Large intestine (tissue), 3 donors: ENCODE measurements at regions not wholly inside any gene's neighbourhood (a gene's known extent, or its start where the extent isn't known, plus 50 kb on each side); places are given as distances from the start of the nearest gene placed in this dataset.
"Not testable (repeated sequence)": the region's sequence is repeated elsewhere in the genome, so short reads cannot be mapped to it uniquely, and the experiment has no call there.

ENCODE experiments used
- DNase-seq, 2 donors: peaks; one replicate each; pipeline versions ENCODE4 v3.0.0 to v3.0.0-alpha.2; 2013
- H3K27ac ChIP-seq: one replicate; pipeline ENCODE4 v1.5.1; 2013; ENCODE audit warnings: low read length
- H3K27me3 ChIP-seq: 2 replicates; pipeline ENCODE4 v1.6.1; 2013; ENCODE audit warnings: low read length; ENCODE audit not compliant: control insufficient read depth, insufficient read depth
- H3K36me3 ChIP-seq: 2 replicates; pipeline ENCODE4 v1.6.1; 2013; ENCODE audit warnings: low read length; ENCODE audit not compliant: control insufficient read depth, insufficient read depth
- H3K4me1 ChIP-seq: one replicate; pipeline ENCODE4 v1.6.1; 2013; ENCODE audit warnings: low read length; ENCODE audit not compliant: control insufficient read depth, insufficient read depth
- H3K4me3 ChIP-seq: one replicate; pipeline ENCODE4 v1.5.1; 2013; ENCODE audit warnings: low read length
- H3K9me3 ChIP-seq: one replicate; pipeline ENCODE4 v1.6.1; 2013; ENCODE audit warnings: mild to moderate bottlenecking, low read depth, low read length, moderate library complexity; ENCODE audit not compliant: control insufficient read depth
- WGBS: methylation state at CpG from one replicate; pipeline ENCODE4 v1.1.5; 2013; ENCODE audit warnings: low lambda C conversion rate; ENCODE audit not compliant: insufficient coverage; 5-methylcytosine and 5-hydroxymethylcytosine counted together

- Histone ChIP-seq H3K27me3 (peaks cover 13% of the 10 kb centered on the region), H3K4me1 (peaks cover 56% of the 10 kb centered on the region), H3K4me3 (no peak overlapping the region), H3K27ac (no peak overlapping the region), H3K36me3 (no peaks in the 10 kb centered on the region), H3K9me3 (no peaks in the 10 kb centered on the region)
- 40% methylated on average over 1 of the region's 22 CpGs for WGBS
- DNase-seq: no peak
These were observed 123.7 kb downstream of the MRPL14 start for GRCh38 chr6:44003345-44004061.

GRCh38 chr6:44002593-44003344 lies 124.5 kb downstream of the MRPL14 start:
- WGBS: 0% methylated on average over 2 of the region's 76 CpGs
- Histone ChIP-seq H3K4me3 (peak overlapping the region; percentile 49), H3K36me3 (no peaks in the 10 kb centered on the region), H3K27me3 (peaks cover 13% of the 10 kb centered on the region), H3K9me3 (peaks cover 3% of the 10 kb centered on the region), H3K4me1 (peaks cover 56% of the 10 kb centered on the region), H3K27ac (no peak overlapping the region)
- DNase-seq: peak; percentile 75 to 88

- peak in 1 of 2 donors; percentile 49 for DNase-seq
These were observed 125.1 kb downstream of the MRPL14 start for GRCh38 chr6:44002067-44002592.

GRCh38 chr6:44001318-44002066 lies 125.8 kb downstream of the MRPL14 start:
- Histone ChIP-seq H3K4me3 (peak overlapping the region; percentile 34), H3K27ac (no peak overlapping the region), H3K4me1 (peaks cover 56% of the 10 kb centered on the region), H3K9me3 (peaks cover 3% of the 10 kb centered on the region), H3K36me3 (no peaks in the 10 kb centered on the region), H3K27me3 (peaks cover 13% of the 10 kb centered on the region)
- DNase-seq: peak in 1 of 2 donors; percentile 64
- WGBS: no CpG with 5 or more reads among the region's 12 CpGs

More at GRCh38 chr6:44002067-44002592, 125.1 kb downstream of the MRPL14 start:
- peaks cover 56% of the 10 kb centered on the region for H3K4me1 ChIP-seq
- no peak overlapping the region for H3K27ac ChIP-seq
- H3K36me3 ChIP-seq: no peaks in the 10 kb centered on the region
- H3K4me3 ChIP-seq: peak overlapping the region; percentile 34
- peaks cover 13% of the 10 kb centered on the region for H3K27me3 ChIP-seq
- H3K9me3 ChIP-seq: peaks cover 3% of the 10 kb centered on the region
- WGBS: no CpG with 5 or more reads among the region's 37 CpGs

GRCh38 chr6:44000164-44000842 lies 126.9 kb downstream of the MRPL14 start:
- no CpG with 5 or more reads among the region's 14 CpGs for WGBS
- DNase-seq: peak in 1 of 2 donors; percentile 79
- no peak overlapping the region for H3K4me3 ChIP-seq
- peaks cover 3% of the 10 kb centered on the region for H3K9me3 ChIP-seq
- no peaks in the 10 kb centered on the region for H3K36me3 ChIP-seq
- H3K4me1 ChIP-seq: peaks cover 46% of the 10 kb centered on the region
- peaks cover 13% of the 10 kb centered on the region for H3K27me3 ChIP-seq
- H3K27ac ChIP-seq: no peak overlapping the region

- peaks cover 13% of the 10 kb centered on the region for H3K27me3 ChIP-seq
These were observed 127.6 kb downstream of the MRPL14 start for GRCh38 chr6:43999628-44000027.

GRCh38 chr6:43998592-43999243 lies 128.5 kb downstream of the MRPL14 start:
- WGBS: no CpG with 5 or more reads among the region's 24 CpGs
- Histone ChIP-seq H3K4me1 (peaks cover 44% of the 10 kb centered on the region), H3K27me3 (peaks cover 12% of the 10 kb centered on the region)
- not testable (repeated sequence) for H3K36me3 ChIP-seq, DNase-seq, H3K9me3 ChIP-seq, H3K4me3 ChIP-seq, H3K27ac ChIP-seq

More at GRCh38 chr6:43999628-44000027, 127.6 kb downstream of the MRPL14 start:
- Histone ChIP-seq H3K4me1 (peaks cover 39% of the 10 kb centered on the region), H3K36me3 (no peaks in the 10 kb centered on the region), H3K27ac (no peak overlapping the region), H3K4me3 (no peak overlapping the region), H3K9me3 (peaks cover 3% of the 10 kb centered on the region)
- no peak for DNase-seq
- WGBS: no CpG with 5 or more reads among the region's 4 CpGs

- no CpG with 5 or more reads among the region's 35 CpGs for WGBS
- H3K27ac ChIP-seq, H3K4me3 ChIP-seq, DNase-seq, H3K27me3 ChIP-seq, H3K9me3 ChIP-seq, H3K36me3 ChIP-seq: not testable (repeated sequence)
- peaks cover 47% of the 10 kb centered on the region for H3K4me1 ChIP-seq
These were observed 129.2 kb downstream of the MRPL14 start for GRCh38 chr6:43997990-43998585.

GRCh38 chr6:43997345-43997677 lies 129.9 kb downstream of the MRPL14 start:
- Histone ChIP-seq H3K4me1 (peaks cover 47% of the 10 kb centered on the region), H3K4me3 (no peak overlapping the region), H3K27me3 (peaks cover 3% of the 10 kb centered on the region), H3K27ac (no peak overlapping the region), H3K36me3 (no peaks in the 10 kb centered on the region), H3K9me3 (peaks cover 3% of the 10 kb centered on the region)
- WGBS: no CpG with 5 or more reads among the region's 1 CpG
- no peak for DNase-seq
